Myocyte (in vitro differentiated cells): ENCODE measurements at regions not wholly inside any gene's neighbourhood (a gene's known extent, or its start where the extent isn't known, plus 50 kb on each side); places are given as distances from the start of the nearest gene placed in this dataset.

Experiments
- DNase-seq: peaks from one replicate; pipeline ENCODE4 v3.0.0-alpha.2; 2012; ENCODE audit warnings: low read depth

DNA sequence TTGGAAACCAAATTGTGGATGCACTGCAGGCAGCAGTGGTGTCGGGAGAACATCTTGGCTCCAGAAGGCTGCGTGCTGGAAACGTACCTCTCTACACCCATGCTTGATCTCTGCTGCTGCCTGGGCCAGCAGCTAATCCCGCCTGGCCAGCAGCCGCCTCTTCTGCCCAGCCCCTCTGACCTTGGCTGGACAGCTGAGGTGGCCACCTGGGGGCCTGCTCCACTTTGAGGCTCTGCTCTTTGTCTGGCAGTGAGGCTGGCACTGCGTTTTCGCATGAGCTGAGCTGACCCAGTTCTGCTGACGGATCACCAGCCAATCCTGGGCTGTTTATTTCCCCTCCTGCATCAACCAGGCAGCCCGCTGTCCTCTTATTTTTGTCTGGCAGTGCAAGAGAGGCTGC lies 154.9 kb downstream of the TENT4A start:
- no peak for DNase-seq

DNA sequence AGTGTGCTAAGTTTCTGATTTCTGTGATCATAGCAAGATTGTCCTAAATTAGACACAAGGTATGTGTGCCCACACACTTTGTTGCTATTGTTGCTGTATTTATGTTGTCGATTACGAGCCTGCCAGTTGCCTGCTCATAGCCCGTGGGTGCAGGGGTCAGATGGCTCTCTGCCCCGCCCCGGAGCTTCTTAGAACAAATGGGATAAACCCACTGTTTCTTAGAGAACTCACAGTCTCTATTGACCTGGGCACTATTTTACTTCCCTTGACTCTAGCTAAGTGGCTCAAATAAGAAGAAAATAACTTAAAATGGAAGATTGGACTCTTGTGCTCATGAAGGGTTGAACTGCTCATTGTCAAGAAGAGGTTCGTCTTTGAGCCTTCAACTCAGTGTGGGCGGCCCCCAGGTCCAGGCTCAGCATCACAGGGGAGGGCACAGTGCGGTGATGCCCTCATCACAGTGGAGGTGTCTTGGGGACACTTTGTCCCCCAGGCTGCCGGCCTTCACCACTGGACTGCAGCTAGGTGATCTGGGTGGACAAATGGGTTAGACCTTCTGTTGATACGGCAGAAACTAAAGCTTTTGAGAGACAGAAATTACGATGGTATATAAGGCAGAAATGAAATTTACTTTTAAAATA lies 155.5 kb downstream of the TENT4A start:
- DNase-seq: no peak

DNA sequence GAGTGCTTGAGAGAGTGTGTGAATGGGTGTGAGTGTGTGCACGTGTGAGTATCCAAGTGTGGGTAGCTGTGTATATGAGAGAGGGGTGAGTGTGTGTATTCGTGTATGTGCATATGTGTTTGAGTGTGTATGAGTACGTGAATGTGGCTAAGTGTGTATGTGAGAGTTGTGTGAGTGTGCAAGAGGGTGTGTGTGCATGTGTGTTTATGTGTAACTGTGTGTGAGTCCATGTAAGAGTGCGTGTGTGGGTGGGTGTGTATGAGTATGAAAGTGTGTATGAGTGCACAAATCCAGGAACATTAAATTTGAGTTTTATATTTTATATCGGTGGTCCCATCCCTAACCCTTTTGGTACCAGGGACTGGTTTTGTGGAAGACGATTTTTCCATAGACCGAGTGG lies 156.4 kb downstream of the TENT4A start:
- no peak for DNase-seq

DNA sequence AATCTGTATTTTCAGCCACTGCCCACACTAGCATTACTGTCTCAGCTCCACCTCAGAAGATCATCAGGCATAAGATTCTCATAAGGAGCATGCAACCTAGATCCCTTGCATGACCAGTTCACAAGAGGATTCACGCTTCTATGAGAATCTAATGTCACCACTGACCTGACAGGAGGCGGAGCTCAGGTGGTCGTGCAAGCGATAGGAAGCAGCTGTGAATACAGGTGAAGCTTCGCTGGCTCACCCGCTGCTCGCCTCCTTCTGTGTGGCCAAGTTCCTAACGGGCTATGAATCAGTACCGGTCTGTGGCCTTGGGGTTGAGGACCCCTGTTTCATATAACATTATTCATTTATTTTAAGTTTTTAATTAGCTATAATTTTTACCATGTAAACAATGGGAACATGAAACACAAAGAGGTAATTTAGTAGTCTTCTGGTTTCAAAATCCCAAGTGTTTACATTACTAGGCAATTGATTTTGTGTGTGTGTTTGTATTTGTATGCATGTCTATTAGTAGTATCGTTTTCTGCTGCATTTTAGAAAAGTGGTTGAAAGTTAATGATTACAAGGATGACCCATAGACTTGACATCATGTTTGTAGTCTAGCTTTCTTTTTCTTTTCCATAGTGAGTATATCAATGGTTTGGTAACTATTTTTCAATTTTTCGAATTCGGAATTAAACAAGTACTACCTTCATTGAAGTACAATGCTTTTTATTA lies 159.4 kb downstream of the TENT4A start:
- no peak for DNase-seq

DNA sequence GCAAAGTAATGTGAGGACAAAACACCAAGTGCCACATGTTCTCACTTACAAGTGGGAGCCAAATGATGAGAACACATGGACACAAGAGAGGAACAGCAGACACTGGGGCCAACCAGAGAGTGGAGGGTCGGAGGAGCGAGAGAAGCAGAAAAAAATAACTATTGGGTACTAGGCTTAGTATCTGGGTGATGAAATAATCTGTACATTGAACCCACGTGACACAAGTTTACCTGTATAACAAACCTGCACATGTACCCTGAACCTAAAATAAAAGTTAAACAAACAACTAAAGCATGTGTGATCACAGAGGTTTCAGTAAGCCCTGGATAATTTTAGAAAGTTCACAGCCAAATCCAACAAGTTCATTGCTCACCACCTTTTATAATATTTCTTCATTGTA lies 160.1 kb downstream of the TENT4A start:
- no peak for DNase-seq

DNA sequence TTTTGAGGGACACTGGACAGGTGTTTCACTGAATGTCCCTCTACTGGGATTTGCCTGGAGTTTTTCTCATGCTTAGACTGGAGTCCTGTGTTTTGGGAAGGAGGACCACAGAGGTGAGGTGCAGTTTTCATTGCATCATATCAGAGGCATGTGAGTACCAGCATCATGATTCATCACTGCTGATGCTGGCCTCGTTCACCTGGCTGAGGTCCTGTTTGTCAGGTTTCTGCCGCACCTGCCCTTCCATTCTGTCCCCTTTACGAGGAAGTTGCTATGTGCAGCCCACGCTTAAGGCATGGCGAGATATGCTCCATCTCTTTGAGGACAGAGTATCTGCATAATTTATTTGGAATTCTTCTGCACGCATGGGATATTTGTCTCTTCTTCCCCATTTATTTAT lies 162.1 kb downstream of the TENT4A start:
- no peak for DNase-seq

DNA sequence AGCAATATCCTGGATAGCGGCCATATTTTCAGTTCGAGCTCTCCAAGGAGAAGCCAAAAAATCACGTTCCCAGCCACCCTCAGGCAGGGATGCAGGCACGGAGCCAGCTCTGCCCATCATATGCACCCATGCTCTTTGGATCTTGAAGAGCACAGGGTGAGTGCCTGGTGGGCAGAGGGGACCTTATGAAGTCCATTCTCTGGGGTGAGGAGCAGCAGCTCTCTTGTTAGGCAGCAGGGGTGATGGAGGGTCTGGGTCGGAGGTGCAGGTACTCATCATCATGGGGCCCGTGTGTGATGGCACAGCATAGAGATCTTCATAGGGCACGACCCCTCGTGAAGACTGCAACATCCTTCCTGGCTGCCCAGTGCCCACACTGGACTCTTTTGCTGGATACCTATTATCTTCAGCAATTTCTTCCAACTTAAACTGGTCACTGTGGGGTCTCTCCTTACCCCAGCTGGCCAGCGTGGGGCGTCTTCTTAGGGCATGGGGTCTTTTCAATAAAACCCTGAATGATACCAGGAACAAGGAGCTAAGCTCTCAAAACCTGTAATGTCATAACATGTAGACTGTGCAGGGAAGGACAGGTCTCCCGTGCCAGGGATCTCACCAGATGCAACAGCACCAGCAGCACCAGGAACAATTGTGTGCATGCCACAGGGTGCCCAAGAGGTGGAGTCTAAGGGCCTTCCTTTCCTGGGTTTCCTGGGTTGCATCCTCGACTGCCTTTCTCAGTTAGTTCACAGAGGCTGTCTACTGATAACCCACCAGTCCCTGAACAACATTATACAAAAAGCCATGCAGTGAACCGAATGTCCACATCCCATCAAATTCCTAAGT lies 165.0 kb downstream of the TENT4A start:
- no peak for DNase-seq

DNA sequence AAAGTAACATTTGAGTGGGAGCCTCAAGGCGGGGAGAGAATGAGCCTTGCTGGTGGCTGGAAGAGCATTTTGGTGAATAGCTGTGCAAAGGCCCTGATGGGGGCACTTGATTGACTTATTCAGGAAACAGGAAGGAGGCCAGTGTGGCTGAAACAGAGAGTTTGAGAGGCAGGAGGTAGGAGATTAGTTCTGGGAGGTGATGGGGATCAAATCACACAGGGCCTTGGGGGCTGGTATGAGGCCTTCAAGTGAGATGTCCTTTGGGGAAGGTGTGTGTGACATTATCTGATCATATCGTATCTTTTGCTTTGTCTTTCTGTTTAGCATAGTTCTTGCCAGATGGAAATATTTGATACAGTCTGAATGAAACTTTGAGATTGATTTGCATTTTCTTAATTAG lies 172.3 kb downstream of the TENT4A start:
- no peak for DNase-seq

DNA sequence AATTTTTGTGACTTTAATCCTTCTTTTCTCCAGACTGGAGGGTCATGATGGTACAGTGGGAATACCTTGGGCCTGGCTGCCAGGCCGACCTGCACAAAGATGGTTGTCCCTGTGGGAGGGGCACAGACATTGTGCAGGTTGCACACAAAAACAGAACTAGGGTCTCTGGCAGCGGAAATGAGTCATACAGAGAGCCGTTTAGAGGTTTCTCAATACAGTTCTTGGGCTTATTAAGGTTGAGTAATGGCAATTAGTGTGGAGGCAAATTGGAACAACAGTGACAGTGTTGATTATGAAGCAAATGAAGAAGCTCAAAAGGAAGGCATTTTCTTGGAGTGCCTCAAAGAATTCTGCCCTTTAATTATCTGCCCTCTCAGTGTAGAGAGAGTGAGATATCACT lies 173.6 kb downstream of the TENT4A start:
- no peak for DNase-seq

DNA sequence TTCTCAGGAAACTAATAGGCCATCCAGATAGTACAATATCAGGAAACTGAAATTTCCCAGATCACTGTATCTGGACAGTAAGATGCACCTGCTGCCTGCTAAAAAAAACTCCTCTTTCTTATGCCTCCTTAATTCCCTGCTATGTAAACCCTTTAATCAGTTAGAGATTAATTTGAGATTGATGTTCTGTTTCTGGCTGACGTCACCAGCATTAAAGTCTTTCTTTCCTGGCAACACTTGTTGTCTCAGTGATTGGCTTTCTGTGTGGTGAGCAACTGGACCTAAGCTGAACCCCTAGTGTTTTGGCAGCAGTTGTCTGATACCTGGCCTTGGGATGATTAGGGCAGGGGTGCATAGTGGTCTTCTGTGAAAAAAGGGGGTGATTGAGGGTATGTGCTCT lies 175.8 kb downstream of the TENT4A start:
- no peak for DNase-seq

DNA sequence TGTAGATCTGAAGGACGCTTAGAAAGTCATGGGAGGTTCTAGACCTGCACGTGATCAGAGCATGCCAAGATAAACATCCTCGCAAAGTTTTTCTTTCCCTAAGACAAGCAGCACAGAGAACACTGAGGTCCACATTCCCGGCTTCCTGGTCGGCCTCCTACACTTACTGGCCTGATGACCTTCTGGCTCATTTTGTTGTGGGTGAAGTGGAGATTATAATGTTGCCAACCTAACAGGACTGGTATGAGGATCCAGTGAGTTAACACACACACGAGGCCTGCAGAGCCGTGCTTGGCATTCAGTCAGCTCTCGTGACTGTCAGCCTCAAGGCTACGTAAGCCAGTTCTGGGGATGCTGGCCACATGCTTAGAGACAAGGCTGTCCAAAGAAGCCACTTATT lies 186.0 kb downstream of the TENT4A start:
- DNase-seq: peak; percentile 9

DNA sequence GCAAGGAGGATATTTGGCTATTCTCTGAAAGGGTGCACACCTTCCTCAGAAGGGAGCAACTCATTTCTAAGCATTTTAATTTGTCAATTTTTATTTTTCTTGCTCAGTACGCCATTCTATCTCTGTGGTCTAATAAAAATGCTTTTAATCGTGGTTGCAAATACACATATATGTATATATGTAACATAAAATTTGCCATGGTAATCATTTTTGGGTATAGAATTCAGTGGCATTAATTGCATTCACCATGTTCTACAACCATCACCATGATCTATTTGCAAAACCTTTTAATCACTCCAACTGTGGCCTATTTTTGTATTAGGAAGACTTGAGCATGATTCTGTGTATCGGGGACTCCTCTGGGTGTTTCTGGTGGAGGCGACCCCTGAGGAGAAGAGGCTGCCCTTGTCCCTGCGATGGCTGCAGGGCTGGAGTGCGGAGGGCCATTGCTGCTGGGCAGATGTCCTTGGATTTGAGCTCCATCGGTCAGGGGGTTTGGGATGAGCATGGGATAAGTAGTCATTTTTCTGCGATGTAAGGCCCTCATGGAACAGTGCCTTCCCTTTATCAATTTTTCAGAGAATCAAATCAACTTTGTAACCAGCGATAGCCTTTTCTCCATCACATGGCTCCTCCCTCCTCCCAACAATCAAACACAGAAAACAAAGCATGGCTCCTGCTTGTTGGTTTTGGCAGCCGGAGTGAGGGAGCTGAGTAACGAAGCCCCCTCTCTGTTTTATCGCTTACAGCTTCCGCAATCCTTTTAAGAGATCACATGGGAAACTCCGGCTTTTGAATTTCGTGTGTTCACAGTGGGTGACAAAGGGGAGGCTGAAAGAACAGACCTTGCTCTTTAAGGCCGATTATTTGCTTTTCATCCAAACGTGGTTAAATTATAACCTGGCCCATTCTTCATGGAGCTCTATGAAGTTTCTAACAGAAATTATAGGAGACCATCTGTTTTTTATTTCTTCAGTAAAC lies 187.3 kb downstream of the TENT4A start:
- DNase-seq: no peak

DNA sequence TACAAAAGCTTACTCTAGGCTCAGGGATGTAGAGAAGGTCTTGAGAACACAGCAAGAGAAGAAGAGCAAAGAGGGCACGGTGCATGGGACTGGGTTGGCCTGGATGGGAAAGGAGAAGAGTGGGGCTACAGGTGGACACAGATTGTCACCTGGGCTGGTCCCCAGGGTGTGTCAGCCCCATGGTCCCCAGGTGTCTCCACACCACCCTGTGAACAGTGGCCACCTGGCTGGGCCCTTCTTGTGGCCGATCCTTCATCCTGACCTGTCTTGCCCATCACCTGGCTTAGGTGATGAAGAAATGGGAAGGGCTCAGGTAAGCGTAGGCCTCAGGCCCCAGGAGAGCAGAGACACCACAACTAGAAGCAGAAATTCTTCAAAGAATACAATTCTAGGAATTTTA lies 188.9 kb downstream of the TENT4A start:
- no peak for DNase-seq

DNA sequence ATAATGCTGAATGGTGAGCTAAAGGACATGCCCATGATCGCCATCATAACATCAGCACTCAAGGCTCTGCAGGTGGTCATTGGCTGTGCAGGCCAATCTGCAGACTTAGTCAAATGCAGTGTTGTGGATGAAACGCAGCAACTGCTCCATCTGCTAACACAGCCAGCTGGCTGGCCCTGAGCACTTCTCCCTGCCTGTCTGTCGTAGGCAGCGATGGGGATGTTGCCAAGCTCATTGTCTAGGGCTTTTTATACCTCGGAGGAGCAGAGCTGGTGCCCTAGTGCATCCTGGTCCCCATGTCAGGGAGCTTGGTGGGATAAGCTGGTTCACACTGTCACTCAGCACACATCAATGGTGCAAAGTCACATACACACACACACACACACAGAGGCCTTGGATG lies 189.4 kb downstream of the TENT4A start:
- DNase-seq: no peak

DNA sequence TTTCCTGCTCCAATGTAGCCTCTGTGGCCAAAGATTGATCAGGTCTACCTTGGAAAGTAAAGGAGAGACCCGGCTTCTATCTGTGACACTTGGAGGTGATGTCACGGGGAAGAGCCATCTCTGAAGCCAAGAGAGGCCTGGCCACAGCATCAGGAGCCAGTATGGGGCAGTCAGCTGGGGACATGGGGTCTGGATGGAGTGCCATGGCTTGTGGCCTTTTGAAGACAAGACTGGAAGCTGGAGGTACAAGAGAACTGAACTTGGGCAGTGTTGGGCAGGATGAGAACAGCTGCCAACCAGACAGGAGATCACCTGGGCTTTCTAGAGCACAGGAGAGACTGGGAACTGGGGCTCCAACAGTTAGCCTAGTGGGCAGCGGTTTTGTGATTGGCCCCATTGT lies 190.7 kb downstream of the TENT4A start:
- DNase-seq: no peak

DNA sequence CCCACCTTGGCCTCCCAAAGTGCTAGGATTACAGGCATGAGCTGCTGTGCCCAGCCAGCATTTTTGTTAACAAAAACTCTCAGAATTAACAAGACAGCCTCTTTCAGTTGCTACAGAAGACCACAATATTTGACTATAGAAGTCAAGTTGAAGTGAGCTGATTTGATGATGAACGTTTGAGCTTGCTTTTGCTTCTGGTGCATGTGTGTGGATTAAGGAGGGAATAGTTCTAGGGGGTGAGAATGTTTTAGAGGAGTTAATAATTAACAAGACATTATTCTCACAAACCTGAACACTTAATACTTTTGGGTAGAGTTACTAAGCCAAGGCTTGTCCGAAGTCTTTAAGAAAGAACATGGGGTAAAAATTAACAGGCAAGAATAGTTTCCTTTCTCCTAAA lies 191.6 kb downstream of the TENT4A start:
- no peak for DNase-seq

DNA sequence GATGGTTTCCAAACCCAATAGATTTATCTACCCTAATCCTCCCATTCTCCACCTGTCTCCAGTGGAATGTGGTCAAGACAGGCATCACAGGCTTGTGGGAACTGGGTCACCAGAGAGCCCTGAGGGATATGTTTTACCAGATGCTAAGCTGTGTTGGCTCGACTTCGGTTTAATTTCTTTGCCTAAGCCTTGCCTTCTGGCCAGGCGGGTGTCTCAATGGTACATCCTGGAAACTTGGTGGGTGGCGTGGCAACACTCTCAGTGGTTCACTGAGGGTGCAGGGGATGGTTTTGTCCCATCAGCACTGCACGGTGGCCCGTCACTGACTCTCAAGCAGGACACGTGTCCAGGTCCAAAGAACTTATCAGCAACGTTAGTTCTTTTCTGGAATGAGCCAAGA lies 192.2 kb downstream of the TENT4A start:
- DNase-seq: peak; percentile 53

DNA sequence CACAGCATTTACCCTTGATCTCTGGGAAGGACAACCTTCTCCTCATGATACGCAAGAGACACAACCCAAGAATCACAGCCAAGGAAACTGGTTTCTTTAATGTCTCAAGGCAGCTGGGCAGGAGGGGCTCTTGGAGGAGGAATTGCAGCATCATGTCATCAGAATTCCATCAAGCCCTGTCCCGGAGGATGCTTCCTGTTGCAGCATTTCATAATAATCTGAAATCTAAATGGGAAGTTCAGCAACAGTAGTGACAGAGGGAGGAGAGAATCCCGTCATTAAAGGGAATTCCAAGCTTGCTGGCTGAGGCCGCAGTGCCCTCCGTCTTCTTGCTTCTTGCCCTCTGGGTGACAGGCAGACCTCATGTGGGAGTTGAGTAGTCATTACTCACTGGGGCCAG lies 192.7 kb downstream of the TENT4A start:
- peak; percentile 20 for DNase-seq

DNA sequence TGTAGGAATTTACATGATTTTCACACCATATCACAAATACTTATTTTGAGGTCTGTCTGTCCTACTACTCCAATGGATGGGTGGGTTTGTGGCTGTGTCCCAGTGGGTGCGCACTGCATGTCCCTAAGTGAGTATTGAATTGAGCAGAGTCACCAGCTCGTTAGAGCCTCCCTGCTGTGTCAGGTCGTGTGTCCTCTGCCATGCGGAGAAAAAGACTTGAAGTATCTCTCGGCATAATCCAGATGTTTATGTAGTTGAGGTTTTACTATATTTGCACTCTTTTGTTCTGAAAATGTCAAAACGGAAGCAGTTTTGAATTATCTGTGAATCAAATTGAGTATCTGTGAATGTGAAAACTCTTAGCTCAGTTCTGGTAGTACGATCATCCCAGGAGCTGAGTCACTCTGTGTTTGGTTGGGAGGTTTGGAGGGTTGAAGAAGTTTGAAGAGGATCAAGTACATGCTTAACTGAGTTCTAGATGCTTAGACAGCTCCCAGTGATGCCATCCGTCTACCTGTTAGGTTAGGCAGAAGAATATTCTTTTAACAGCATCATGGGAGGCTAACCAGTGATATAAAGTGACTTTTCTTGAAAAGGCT lies 194.2 kb downstream of the TENT4A start:
- no peak for DNase-seq

DNA sequence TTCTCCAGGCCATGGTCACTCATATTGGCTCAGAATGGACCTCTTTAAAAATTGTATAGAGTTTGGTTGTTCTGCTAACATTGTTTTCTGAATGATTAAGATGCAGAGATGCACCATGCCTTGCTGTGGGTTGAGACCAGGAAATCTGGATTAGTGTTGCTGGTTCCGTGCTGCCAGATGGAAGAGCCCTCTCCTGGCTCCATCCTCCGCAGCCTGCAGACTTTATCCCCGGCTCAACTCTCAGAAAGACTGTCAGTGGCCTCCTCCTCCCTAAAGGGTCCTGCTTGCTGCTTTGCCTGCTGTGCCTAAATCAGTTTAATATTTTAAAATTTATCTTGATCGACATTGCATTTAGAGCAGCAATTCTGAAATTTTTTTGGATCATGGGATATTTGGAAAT lies 196.7 kb downstream of the TENT4A start:
- DNase-seq: no peak

DNA sequence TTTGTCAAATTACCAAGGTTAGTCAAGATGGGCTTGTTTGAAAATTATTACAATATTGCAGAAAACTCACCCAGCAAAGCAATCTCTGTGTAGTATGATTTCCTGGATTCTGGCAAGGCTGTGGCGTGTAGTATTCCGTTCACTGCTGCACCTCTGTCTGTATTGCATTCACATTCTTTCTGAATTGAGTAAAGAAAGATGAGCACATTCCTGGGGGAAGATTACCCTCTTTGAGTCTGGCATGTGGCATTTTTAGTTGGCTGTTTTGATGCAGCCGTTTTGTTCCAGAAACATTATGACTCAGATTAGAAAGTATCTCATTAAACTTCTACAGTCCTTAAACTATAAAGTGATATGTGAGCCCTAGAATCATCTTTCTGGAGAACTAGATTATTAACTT lies 197.7 kb downstream of the TENT4A start:
- DNase-seq: no peak
